ENCODE measurements at regions not wholly inside any gene's neighbourhood (a gene's known extent, or its start where the extent isn't known, plus 50 kb on each side); places are given as distances from the start of the nearest gene placed in this dataset.

- no peak for TF ChIP-seq POLR2A (IDR thresholded peaks at IDR 0.05)
- TF ChIP-seq CTCF (IDR thresholded peaks at IDR 0.05): no peak
- no peaks in the 10 kb centered on the region for H3K4me1 ChIP-seq
- no peak overlapping the region for H3K27ac ChIP-seq
- H3K9me3 ChIP-seq: peaks cover 0 to 5% (median 0%) of the 10 kb centered on the region in 3 donors
- 44 to 47% methylated on average over 4 of the region's 4 CpGs for WGBS, 2 donors
- H3K27me3 ChIP-seq: no peaks in the 10 kb centered on the region
- intact Hi-C loops (cut with DNase I): no loop called here
- no peak for DNase-seq
- no peaks in the 10 kb centered on the region for H3K36me3 ChIP-seq
- no peak overlapping the region for H3K4me3 ChIP-seq
Measured at GRCh38 chr4:133969202-133969848, 232.3 kb downstream of the PABPC4L start.

- peaks cover 0 to 5% (median 0%) of the 10 kb centered on the region in 3 donors for H3K9me3 ChIP-seq
- no peak for DNase-seq
- WGBS, 2 donors: 25 to 34% methylated on average over 3 of the region's 3 CpGs
Measured at GRCh38 chr4:133968174-133968573, 233.4 kb downstream of the PABPC4L start.

GRCh38 chr4:133960975-133961374 lies 240.6 kb downstream of the PABPC4L start:
- 83 to 100% methylated on average over 1 to 2 of the region's 2 CpGs for WGBS, 2 donors

More at GRCh38 chr4:133968174-133968573, 233.4 kb downstream of the PABPC4L start:
- intact Hi-C loops (cut with DNase I): no loop called here
- Histone ChIP-seq H3K4me3 (no peak overlapping the region), H3K36me3 (no peaks in the 10 kb centered on the region), H3K4me1 (no peaks in the 10 kb centered on the region), H3K27ac (no peak overlapping the region), H3K27me3 (no peaks in the 10 kb centered on the region)
- TF ChIP-seq POLR2A (IDR thresholded peaks at IDR 0.05) (no peak), CTCF (IDR thresholded peaks at IDR 0.05) (no peak)

GRCh38 chr4:133943081-133943480 lies 258.5 kb downstream of the PABPC4L start:
- H3K4me1 ChIP-seq: no peaks in the 10 kb centered on the region
- no peak overlapping the region for H3K4me3 ChIP-seq
- no peaks in the 10 kb centered on the region for H3K27me3 ChIP-seq
- H3K9me3 ChIP-seq: no peaks in the 10 kb centered on the region
- 17 to 33% methylated on average over 1 of the region's 1 CpG for WGBS, 2 donors
- H3K27ac ChIP-seq: no peak overlapping the region
- intact Hi-C loops (cut with DNase I): no loop called here
- no peak for DNase-seq
- no peak for TF ChIP-seq POLR2A (IDR thresholded peaks at IDR 0.05)
- H3K36me3 ChIP-seq: no peaks in the 10 kb centered on the region

More at GRCh38 chr4:133960975-133961374, 240.6 kb downstream of the PABPC4L start:
- no peak for DNase-seq
- intact Hi-C loops (cut with DNase I): no loop called here
- TF ChIP-seq POLR2A (IDR thresholded peaks at IDR 0.05) (no peak), CTCF (IDR thresholded peaks at IDR 0.05) (no peak)
- H3K4me3 ChIP-seq: no peak overlapping the region
- H3K9me3 ChIP-seq: peaks cover 0 to 8% (median 5%) of the 10 kb centered on the region in 3 donors
- H3K27me3 ChIP-seq: no peaks in the 10 kb centered on the region
- no peak overlapping the region for H3K27ac ChIP-seq
- H3K4me1 ChIP-seq: no peaks in the 10 kb centered on the region
- no peaks in the 10 kb centered on the region for H3K36me3 ChIP-seq

- intact Hi-C loops (cut with DNase I): no loop called here
- no peaks in the 10 kb centered on the region for H3K9me3 ChIP-seq
- H3K4me3 ChIP-seq: no peak overlapping the region
- no peaks in the 10 kb centered on the region for H3K4me1 ChIP-seq
- H3K27ac ChIP-seq: no peak overlapping the region
- no peak for DNase-seq
- TF ChIP-seq CTCF (IDR thresholded peaks at IDR 0.05) (no peak), POLR2A (IDR thresholded peaks at IDR 0.05) (no peak)
- no peaks in the 10 kb centered on the region for H3K27me3 ChIP-seq
- no peaks in the 10 kb centered on the region for H3K36me3 ChIP-seq
Measured at GRCh38 chr4:133938061-133938460, 263.5 kb downstream of the PABPC4L start.
